ENCODE measurements at regions not wholly inside any gene's neighbourhood (a gene's known extent, or its start where the extent isn't known, plus 50 kb on each side); places are given as distances from the start of the nearest gene placed in this dataset.

GRCh38 chr2:207286106-207286505 is 120.4 kb upstream of the KLF7 start:
- DNase-seq (ENCODE audit: low read depth in 1 of 2, low spot score in 1 of 2), result no peak

GRCh38 chr2:207288628-207289027 is 122.9 kb upstream of the KLF7 start:
- no peak for DNase-seq (ENCODE audit: low read depth in 1 of 2, low spot score in 1 of 2)

GRCh38 chr2:207289295-207290018 is 123.7 kb upstream of the KLF7 start:
- no peak for DNase-seq (ENCODE audit: low read depth in 1 of 2, low spot score in 1 of 2)

- DNase-seq (ENCODE audit: low read depth in 1 of 2, low spot score in 1 of 2), result no peak
Observed at GRCh38 chr2:207290833-207291624, 125.3 kb upstream of the KLF7 start.

GRCh38 chr2:207291625-207292252 is 126.0 kb upstream of the KLF7 start:
- no peak for DNase-seq (ENCODE audit: low read depth in 1 of 2, low spot score in 1 of 2)

- no peak for DNase-seq (ENCODE audit: low read depth in 1 of 2, low spot score in 1 of 2)
Observed at GRCh38 chr2:207296265-207296948, 130.7 kb upstream of the KLF7 start.

GRCh38 chr2:207300817-207301216 is 135.1 kb upstream of the KLF7 start:
- DNase-seq (ENCODE audit: low read depth in 1 of 2, low spot score in 1 of 2), result no peak

GRCh38 chr2:207304761-207305160 is 139.0 kb upstream of the KLF7 start:
- DNase-seq (ENCODE audit: low read depth in 1 of 2, low spot score in 1 of 2), result no peak

- no peak for DNase-seq (ENCODE audit: low read depth in 1 of 2, low spot score in 1 of 2)
Observed at GRCh38 chr2:207308519-207309224, 142.9 kb upstream of the KLF7 start.

GRCh38 chr2:207311316-207312005 is 145.7 kb upstream of the KLF7 start:
- DNase-seq (ENCODE audit: low read depth in 1 of 2, low spot score in 1 of 2), result no peak

- no peak for DNase-seq (ENCODE audit: low read depth in 1 of 2, low spot score in 1 of 2)
Observed at GRCh38 chr2:207312006-207312356, 146.2 kb upstream of the KLF7 start.

- DNase-seq (ENCODE audit: low read depth in 1 of 2, low spot score in 1 of 2), result no peak
Observed at GRCh38 chr2:207313947-207314346, 148.2 kb upstream of the KLF7 start.

GRCh38 chr2:207315131-207315530 is 149.4 kb upstream of the KLF7 start:
- no peak for DNase-seq (ENCODE audit: low read depth in 1 of 2, low spot score in 1 of 2)

GRCh38 chr2:207316484-207316883 is 150.7 kb upstream of the KLF7 start:
- no peak for DNase-seq (ENCODE audit: low read depth in 1 of 2, low spot score in 1 of 2)

- DNase-seq (ENCODE audit: low read depth in 1 of 2, low spot score in 1 of 2), result no peak
Observed at GRCh38 chr2:207316906-207317305, 151.2 kb upstream of the KLF7 start.

- DNase-seq (ENCODE audit: low read depth in 1 of 2, low spot score in 1 of 2), result no peak
Observed at GRCh38 chr2:207317378-207317984, 151.7 kb upstream of the KLF7 start.

GRCh38 chr2:207318181-207318628 is 152.5 kb upstream of the KLF7 start:
- DNase-seq (ENCODE audit: low read depth in 1 of 2, low spot score in 1 of 2), result no peak

GRCh38 chr2:207319316-207319715 is 153.6 kb upstream of the KLF7 start:
- no peak for DNase-seq (ENCODE audit: low read depth in 1 of 2, low spot score in 1 of 2)

- no peak for DNase-seq (ENCODE audit: low read depth in 1 of 2, low spot score in 1 of 2)
Observed at GRCh38 chr2:207320381-207321159, 154.8 kb upstream of the KLF7 start.

Data from activated CD4-positive, alpha-beta T cell treated with anti-CD3 and anti-CD28 coated beads, Interleukin-2, amount 50 U/mL, for 24 hours (primary cell).